HG03025 (cell line): ENCODE measurements at regions not wholly inside any gene's neighbourhood (a gene's known extent, or its start where the extent isn't known, plus 50 kb on each side); places are given as distances from the start of the nearest gene placed in this dataset.
"Not testable (repeated sequence)": the region's sequence is repeated elsewhere in the genome, so short reads cannot be mapped to it uniquely, and the experiment has no call there.

Experiments
- ATAC-seq: cut with Tn5 transposase; IDR thresholded peaks from one replicate; pipeline ENCODE4 v1.9.1; 2021; ENCODE audit warnings: mild to moderate bottlenecking, moderate library complexity; ENCODE audit not compliant: unreplicated experiment, low FRiP score

DNA sequence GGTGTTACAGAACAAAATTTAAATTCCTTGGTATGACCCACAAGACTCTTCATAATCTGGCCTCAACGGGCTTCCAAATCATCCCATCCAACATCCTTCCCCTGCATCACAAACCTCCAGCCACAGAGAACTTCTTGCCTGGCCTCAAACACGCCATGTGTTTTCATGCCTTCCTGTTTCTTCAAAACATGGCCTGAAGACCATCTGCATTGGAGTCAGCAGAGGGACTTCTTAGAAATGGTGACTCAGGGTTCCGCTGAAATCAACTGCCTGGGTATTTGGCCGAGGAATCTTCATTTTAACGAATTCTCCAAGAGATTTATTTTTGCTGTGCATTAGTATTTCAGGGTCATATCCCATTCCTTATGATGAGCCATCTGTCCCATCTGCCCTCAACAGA lies 138.1 kb upstream of the RAP2B start:
- no peak for ATAC-seq

DNA sequence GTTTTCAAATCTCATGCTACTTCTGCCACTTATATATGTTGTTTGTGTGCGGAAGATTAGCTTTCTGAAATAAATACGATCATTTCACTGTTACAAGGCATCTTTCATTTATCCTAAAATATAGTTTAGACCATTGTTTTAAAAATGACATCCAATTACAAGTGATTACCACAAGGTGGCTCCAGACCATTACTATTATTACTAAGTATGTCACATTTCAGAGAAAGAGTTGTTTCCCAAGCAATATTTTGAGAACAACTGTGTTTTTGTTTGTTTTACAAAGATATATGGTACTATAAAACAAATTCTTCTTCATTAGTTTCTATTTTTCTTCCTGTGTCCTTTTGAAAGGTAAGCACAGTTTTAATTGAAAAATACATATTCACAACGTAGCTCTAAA lies 136.0 kb upstream of the RAP2B start:
- no peak for ATAC-seq

DNA sequence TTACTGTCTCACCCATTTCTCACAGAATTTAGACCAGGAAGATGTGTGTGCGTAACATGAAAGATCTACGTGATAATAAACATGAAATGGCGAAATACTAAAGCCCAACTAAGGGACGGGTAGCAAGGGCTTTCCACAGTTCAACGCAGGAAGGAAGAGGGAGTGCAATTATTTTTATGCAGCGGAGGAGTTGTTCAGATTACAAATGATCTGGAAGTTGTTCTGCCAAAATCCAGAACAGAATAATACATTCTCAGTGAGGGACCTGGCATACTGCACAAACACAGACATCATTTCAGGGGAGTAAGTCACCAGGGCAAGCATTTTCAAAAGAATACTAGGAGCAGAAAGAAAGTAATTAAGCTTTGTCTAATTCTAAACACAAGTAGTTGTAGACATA lies 133.6 kb upstream of the RAP2B start:
- ATAC-seq = no peak

DNA sequence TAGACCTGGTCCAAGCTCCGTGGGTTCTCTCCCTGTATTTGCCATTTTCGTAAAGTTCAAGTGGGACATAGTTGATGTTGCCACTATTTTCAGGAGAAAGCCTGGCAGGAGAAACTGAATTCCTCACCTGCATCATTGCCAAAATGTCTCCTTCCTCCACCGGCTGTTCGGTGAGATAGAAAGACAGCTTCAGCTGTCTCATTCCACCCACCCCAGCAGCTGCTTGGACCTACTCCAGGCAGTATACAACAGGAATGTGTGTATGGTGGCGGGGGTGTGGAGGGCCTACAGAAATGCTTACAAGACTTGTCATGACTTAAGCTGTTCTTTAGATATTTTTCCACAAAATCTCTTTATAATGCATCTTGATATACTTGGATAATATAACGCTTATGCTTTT lies 132.7 kb upstream of the RAP2B start:
- no peak for ATAC-seq

DNA sequence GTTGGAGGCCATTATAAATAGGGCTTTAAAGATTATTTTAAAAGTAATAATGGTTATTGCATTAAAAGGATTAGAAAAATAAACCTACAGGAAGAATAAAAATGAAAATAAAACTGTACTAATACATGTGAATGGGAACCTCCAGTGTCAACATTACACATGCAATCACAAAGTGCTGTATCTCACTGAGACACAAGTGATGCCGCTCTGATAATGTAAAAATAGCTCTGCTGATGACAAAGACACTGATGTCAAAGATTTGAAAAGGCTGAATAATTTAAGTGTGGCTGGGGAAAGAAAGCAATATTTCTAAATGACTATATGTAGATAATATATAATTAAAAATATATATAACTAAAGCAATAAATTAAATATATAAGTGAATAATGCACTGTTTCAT lies 129.1 kb upstream of the RAP2B start:
- ATAC-seq = no peak

DNA sequence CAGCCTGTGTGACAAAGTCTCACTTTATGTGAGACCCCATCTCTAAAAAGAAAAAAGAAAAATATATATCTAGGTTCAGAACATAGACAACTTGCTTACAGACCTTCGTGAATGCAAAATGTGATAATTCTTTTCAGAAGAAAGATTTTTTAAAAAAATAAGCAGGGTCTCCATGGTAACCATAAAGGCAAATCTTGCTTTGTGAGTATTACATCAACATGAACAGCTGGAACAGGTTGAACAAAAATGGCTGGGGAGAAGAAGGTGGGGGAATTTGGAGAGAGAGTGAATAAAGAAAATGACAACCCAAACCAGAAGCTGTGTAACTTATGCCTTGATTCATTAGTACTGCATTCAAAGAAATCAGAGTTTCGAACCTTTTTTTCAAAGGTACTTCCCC lies 125.2 kb upstream of the RAP2B start:
- ATAC-seq = no peak

DNA sequence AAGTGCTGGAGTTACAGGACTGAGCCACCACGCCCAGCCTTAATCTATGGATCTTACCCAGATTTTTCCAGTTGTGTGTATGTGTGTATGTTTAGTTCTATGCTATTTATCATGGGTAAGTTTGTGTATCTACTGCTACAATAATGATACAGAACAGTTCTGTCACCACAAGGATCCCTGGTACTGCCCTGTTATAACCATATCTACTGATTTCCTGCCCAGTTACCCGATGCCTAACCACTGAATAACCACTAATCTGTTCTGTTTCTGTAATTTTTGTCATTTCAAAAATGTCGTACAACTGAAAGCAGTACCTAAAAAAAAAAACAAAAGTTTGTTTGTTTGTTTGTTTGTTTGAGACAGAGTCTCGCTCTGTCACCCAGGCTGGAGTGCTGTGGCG lies 123.7 kb upstream of the RAP2B start:
- ATAC-seq = no peak

DNA sequence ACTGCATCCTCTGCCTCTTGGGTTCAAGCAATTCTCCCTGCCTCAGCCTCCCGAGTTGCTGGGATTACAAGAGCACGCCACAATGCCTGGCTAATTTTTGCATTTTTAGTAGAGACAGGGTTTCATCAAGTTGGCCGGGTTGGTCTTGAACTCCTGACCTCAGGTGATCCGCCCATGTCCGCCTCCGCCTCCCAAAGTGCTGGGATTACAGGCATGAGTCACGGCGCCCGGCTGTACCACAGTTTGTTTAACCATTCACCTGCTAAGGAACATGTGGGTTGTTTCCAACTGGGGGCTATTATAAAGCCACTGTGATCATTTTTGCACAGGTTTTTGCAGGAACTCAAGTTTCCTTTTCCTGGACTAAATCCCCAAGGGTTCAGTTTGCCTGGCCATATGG lies 123.2 kb upstream of the RAP2B start:
- no peak for ATAC-seq

DNA sequence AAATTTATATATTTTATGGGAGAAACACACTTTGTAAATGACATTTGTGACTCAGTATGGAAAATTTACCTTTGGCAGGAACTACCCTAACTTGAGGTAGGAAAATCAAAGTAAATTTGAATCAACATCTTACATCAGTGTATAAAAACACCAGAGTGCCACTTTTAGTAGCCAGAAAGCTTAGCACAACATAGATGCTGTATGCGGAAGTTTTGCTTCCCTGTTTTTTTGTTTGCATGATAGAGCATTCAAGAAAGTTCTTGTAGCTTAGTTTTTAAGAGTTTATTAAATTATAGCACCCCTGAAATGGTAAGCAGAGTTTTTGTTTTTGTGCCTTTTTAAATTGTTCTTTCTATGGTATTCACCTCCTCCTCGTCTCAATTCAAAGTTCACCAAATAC lies 120.8 kb upstream of the RAP2B start:
- no peak for ATAC-seq

DNA sequence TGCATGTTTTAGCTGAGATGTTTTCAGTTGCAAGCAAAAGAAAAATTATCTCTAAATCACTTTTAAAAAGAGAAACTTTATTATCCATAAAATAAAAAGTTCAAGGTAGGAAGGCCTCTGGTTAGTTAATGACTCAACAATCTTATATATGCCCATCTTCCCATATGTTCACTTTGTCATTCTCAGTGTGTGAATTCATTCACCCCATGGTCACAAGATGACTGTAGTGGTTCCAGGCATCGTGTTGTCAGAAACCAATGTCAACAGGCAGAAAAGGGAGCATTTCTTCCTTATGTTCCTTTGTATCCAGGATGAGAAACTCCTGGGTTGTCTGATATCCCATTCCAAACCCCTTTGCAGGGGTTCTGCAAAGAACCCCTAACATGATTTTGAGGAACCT lies 119.9 kb upstream of the RAP2B start:
- ATAC-seq = no peak

DNA sequence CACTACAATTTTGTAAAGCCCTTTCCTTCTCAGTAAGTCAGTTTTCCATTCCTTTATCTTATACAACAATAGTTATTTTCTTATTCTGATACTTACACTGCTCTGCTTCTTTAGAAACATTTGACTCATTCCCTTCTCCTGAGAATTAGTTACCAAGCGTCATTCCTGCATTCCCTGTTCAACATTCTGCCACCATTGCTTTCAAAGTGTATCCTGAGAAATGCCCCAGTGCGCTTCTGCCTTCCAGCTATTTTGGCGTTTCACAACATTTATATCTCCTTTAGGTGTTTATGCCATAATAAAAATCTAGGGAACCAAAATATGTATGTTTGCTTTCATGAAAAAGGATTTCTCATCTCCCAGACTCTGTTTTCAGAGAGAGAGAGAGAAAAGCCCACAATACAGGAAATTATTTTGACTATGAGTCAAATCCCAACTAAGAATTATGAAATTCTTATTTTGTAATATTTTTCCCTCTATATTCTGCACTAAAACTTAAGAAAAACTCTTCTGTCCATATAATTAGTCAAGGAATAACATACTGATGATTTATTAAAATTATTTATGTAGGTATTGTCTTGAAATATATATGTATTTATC lies 118.2 kb upstream of the RAP2B start:
- no peak for ATAC-seq

DNA sequence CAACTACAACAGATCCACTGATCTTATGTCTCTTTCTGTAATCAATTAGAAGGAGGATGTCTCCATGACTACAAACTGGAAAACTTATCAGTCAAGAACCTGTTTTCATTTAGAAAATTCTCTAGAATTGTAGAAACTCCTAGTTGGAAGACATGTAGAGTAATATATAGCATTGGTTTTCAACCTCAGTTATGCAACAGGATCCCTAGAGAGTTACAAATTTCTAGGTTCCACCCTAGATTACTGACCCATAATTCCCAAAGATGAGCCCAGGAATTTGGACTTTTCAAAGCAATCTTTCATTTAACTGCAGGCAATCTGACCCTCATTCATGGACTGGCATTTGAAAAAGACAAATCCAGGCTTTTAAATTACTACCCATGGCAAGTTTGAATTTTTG lies 116.9 kb upstream of the RAP2B start:
- ATAC-seq = no peak

DNA sequence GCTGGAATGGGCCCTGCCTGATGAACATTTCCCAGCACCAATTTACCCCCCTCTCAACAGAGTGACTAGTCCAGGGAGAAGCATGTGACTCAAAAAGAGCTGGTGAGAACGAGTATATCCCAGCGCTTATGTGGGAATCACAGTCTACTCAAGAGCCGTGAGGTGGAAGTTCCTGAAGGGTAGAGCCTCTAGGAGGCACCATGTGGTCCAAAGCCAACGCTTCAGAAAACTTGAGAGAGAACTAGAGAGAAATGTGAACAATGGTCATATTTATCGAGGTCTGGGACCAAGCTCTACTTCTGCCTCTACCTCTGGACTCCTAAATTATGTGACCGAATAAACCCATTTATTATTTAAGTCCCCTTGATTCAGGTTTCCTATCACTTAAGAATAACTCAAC lies 111.0 kb upstream of the RAP2B start:
- no peak for ATAC-seq

DNA sequence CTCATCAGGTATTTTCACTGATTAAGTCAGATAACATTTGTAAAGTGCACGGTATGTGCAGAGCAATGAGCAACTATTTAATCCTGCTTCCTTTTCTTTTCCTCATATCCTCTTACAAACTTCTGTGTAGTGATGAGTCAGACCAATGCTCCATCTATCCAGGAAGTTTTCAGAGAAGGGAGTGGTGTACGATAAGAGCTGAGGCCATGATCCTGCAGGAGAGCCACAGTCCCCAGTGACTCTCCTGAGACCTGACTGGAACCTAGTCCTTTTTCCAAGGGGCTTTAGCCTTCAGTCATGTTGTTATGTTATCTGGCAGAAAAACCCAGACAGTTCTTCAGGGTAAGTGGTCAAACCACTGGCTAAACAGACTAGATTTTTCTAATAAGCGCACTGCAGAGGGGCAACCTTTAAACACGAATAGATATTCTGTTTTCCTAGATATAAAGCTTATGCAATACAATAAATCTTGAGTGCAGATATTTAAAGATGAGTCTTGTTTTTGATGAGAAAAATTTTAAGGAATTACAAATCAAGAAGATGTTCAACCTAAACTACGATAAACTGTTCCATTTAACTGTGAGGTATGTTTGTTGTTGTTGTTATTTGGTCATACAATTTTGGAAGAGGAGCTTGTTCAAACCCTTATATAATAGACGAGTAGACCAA lies 110.5 kb upstream of the RAP2B start:
- no peak for ATAC-seq

DNA sequence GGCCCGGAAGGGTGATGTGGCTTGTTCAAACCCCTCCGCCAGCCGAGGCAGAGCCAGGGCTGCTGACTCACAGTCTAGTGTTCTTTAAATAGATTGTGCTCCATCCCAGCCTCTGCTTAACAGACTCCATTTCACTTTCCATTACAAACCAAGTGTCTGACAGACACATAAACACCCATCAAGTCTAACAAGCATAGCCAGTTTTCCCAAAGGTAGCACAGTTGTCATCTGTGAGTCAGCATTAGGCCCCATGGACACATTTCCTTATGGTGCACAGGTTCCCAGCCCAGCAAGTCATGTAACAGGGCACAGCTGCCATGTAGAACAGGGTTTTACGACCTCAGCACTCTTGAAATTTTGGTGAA lies 109.9 kb upstream of the RAP2B start:
- no peak for ATAC-seq

DNA sequence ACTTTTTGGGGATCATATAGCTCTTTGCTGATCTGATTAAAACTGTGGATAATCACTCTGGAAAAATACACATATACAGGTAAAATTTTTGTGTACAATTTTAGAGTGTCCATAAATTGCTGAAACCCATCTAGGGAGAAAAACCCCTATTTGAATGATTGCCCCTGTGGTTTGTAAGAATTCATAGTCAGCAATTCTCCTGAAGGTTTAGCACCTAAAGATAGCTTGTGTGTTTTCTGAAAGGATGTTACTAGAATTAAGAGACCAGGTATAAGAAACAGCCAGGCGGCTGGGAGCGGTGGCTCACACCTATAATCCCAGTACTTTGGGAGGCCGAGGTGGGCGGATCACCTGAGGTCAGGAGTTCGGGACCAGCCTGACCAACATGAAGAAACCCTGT lies 106.8 kb upstream of the RAP2B start:
- no peak for ATAC-seq

DNA sequence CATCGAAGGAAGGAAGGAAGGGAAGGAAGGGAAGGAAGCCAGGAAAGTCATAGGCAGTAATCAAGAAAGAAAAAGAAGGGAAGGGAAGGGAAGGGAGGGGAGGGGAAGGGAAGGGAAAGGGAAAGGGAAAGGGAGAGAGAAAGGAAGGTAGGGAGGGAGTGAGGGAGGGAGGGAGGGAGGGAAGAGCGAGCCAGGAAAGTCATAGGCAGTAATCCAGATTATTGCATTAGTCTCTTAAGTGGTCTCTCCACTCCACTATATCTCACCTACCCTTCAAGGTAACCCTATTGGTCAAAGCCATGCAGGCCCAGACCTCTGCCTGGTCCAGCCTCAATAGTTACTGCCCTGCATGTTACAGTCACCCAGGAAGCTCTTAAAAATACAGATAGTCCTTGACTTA lies 106.2 kb upstream of the RAP2B start:
- no peak for ATAC-seq

DNA sequence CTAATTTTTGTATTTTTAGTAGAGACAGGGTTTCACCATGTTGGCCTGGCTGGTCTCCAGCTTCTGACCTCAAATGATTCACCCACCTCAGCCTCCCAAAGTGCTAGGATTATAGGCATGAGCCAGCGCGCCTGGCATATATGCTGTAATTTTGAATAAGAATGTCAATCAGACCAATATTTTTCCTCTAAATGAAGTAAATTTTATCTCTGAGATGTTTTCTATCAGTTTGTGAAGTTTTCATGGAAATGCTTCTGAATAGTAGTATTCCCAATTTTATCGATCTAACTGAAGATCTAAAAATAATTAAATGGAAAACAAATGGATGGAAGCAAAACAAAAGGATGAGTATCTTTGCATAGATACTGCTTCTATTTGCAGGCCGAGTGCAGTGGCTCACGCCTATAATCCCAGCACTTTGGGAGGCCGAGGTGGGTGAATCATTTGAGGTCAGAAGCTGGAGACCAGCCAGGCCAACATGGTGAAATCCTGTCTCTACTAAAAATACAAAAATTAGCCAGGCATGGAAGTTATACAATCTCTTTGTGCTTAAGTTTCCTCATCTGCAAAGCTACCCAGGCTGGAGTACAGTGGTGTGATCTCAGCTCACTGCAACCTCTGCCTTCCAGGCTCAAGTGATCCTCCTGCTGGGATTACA lies 103.9 kb upstream of the RAP2B start:
- not testable (repeated sequence) for ATAC-seq

DNA sequence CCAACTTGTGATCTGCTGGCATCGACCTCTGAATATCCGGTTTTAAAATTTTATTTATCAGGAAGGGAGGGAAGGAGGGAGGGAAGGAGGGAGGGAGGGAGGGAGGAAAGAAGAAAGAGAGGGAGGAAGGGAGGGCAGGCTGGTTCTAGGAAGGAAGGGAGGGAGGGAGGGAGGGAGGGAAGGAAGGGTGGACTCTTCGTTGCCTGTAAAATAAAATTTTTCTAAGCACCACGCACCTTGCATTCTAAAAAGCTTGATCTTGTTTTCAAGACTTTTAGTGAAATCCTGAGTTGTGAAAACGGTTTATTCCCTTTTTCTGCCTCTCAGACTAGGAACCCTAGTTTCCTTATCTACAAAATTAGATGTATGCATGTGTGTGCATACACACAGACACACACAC lies 101.7 kb upstream of the RAP2B start:
- ATAC-seq = no peak

DNA sequence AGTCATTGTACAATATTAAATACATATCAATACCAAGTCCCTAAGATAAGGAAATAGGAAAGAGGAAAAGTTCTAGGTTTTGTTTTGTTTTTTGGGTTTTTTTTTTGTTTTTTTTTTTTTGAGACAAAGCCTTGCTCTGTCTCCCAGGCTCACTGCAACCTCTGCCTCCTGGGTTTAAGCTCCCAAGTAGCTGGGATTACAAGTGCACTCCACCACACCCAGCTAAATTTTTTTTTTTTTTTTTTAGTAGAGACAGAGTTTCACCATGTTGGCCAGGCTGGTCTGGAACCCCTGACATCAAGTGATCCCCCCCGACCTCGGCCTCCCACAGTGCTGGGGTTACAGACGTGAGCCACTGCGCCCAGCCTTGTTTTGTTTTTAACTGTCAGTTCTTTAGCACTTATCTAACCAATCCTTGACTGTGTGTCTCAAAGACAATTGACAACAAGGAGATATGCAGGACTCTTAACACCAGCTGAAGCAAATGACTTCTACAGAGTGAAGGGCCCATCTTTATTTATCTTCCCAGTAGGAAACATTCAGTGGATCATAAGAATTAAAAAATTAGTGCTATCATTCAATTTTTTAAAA lies 100.0 kb upstream of the RAP2B start:
- no peak for ATAC-seq

DNA sequence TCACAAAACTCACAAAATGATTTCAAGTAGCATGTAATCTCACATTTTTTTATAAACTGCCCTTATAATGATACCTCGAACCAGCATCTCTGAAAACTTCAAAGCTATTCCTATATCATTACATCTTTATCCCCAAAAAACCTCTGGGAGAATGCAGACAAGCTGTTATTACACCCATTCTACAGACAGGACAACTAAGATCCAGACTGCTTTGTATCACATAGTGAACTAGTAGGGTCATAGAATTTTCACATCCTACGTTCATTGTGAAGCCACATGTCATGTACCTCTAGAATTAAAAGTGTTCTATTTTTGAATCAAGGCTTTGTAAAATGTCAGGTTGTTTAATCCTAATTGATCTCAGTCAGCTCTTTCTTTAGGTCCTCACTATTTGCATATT lies 98.7 kb upstream of the RAP2B start:
- no peak for ATAC-seq

DNA sequence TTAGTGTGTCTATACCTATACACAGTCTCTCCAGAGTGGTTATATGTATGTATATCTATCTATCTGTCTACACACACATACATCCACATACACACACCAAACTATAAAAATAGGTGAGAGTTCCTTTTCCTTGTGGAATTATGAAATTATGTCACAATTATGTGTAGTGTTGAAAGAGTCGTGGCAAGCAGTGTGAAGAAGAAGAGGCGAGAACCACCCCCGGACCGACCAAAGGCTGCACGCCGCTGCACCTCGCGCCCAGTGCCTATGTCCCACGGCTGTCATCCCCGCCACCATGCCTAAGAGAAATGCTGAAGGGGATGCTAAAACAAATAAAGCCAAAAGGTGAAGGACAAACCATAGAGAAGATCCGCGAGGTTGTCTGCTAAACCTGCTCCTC lies 95.0 kb upstream of the RAP2B start:
- ATAC-seq = no peak
